MM.1S (cell line): ENCODE measurements at regions not wholly inside any gene's neighbourhood (a gene's known extent, or its start where the extent isn't known, plus 50 kb on each side); places are given as distances from the start of the nearest gene placed in this dataset.

Experiments used
- EZH2 ChIP-seq: fragments of 300-600 bp; sonication (generic); optimal IDR thresholded peaks from 2 replicates; pipeline ENCODE3; 2017; ENCODE audit warnings: low read depth, mild to moderate bottlenecking, antibody characterized with exemption, low read length, mixed read lengths
- EZH2phosphoT487 ChIP-seq: fragments of 300-600 bp; sonication (generic); IDR thresholded peaks from 2 replicates; pipeline ENCODE4 v1.6.1; 2018; ENCODE audit warnings: antibody characterized with exemption, low read length
- TF ChIP-seq, protein P1 (sequence below): fragments of 300-600 bp; sonication (generic); IDR thresholded peaks from 2 replicates; pipeline ENCODE4 v1.5.1; 2016; ENCODE audit warnings: antibody characterized with exemption, low read length, mixed read lengths

DNA sequence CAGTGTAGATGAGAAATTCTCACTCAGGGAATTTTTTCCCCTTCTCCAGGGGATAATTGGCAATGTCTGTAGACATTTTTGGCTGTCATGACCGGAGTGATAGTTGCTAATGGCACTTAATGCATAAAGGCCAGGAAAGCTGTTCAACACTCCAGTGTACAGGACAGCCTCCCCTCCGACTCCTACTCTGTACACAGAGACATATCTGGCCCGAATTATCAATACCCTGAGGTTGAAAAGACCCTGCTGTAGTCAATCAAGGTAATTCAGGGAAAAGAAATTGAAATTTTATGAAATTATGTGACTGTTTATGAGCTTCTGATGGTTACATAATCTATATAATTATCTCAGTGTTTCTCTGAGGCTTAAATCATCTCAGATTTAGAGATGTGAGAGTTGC, 720.7 kb downstream of the OLFM4 start:
- TF ChIP-seq, protein P1, sequence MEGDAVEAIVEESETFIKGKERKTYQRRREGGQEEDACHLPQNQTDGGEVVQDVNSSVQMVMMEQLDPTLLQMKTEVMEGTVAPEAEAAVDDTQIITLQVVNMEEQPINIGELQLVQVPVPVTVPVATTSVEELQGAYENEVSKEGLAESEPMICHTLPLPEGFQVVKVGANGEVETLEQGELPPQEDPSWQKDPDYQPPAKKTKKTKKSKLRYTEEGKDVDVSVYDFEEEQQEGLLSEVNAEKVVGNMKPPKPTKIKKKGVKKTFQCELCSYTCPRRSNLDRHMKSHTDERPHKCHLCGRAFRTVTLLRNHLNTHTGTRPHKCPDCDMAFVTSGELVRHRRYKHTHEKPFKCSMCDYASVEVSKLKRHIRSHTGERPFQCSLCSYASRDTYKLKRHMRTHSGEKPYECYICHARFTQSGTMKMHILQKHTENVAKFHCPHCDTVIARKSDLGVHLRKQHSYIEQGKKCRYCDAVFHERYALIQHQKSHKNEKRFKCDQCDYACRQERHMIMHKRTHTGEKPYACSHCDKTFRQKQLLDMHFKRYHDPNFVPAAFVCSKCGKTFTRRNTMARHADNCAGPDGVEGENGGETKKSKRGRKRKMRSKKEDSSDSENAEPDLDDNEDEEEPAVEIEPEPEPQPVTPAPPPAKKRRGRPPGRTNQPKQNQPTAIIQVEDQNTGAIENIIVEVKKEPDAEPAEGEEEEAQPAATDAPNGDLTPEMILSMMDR = no peak
- TF ChIP-seq EZH2phosphoT487 (no peak), EZH2 (no peak)
